ENCODE measurements at regions not wholly inside any gene's neighbourhood (a gene's known extent, or its start where the extent isn't known, plus 50 kb on each side); places are given as distances from the start of the nearest gene placed in this dataset.

- no peak overlapping the region for H3K27ac Mint-ChIP-seq
- peaks cover 5% of the 10 kb centered on the region for H3K27me3 Mint-ChIP-seq
- H3K4me1 Mint-ChIP-seq: no peaks in the 10 kb centered on the region
- no peaks in the 10 kb centered on the region for H3K9me3 Mint-ChIP-seq
- no peak overlapping the region for H3K4me3 Mint-ChIP-seq
- H3K36me3 Mint-ChIP-seq: no peaks in the 10 kb centered on the region
Observed at GRCh38 chr11:115774756-115775155, 270.5 kb upstream of the CADM1 start.

GRCh38 chr11:115769891-115770290 is 265.7 kb upstream of the CADM1 start:
- H3K9me3 Mint-ChIP-seq: no peaks in the 10 kb centered on the region
- no peak overlapping the region for H3K27ac Mint-ChIP-seq
- H3K36me3 Mint-ChIP-seq: peaks cover 2% of the 10 kb centered on the region
- peaks cover 1% of the 10 kb centered on the region for H3K27me3 Mint-ChIP-seq
- no peak overlapping the region for H3K4me3 Mint-ChIP-seq
- no peaks in the 10 kb centered on the region for H3K4me1 Mint-ChIP-seq

GRCh38 chr11:115767883-115768282 is 263.7 kb upstream of the CADM1 start:
- Mint-ChIP-seq H3K9me3 (no peaks in the 10 kb centered on the region), H3K27me3 (peaks cover 2% of the 10 kb centered on the region), H3K4me1 (no peaks in the 10 kb centered on the region), H3K4me3 (no peak overlapping the region), H3K27ac (no peak overlapping the region), H3K36me3 (peaks cover 2% of the 10 kb centered on the region)

GRCh38 chr11:115767047-115767802 is 263.0 kb upstream of the CADM1 start:
- Mint-ChIP-seq H3K36me3 (peaks cover 2% of the 10 kb centered on the region), H3K4me1 (no peaks in the 10 kb centered on the region), H3K27ac (no peak overlapping the region), H3K9me3 (no peaks in the 10 kb centered on the region), H3K27me3 (peaks cover 5% of the 10 kb centered on the region), H3K4me3 (no peak overlapping the region)

DNA sequence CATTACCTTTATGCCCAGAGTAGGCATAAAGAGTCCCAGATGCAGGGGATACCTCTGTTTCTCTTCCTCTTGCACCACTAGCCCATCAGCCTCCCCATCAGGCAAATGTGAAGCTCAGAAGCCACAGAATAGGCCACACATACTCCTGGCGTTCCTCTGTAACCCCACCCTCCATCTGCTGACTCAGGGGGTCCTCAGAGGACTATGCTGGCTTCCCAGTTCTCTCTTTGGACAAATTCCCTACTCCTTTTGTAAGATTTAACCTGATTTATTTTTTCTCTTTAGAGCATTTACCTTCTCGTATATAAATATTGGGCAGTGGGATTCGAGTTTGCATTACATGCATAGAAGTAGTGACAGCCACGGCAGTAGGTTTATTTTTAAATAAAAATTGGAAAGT is 262.3 kb upstream of the CADM1 start:
- Mint-ChIP-seq H3K4me3 (no peak overlapping the region), H3K27me3 (peaks cover 10% of the 10 kb centered on the region), H3K9me3 (no peaks in the 10 kb centered on the region)

GRCh38 chr11:115765803-115766239 is 261.6 kb upstream of the CADM1 start:
- no peak overlapping the region for H3K4me3 Mint-ChIP-seq
- peaks cover 15% of the 10 kb centered on the region for H3K27me3 Mint-ChIP-seq
- no peak overlapping the region for H3K27ac Mint-ChIP-seq
- peaks cover 0 to under 1% (median 0%) of the 10 kb centered on the region in 3 donors for H3K9me3 Mint-ChIP-seq
- H3K36me3 Mint-ChIP-seq: peaks cover 2% of the 10 kb centered on the region
- H3K4me1 Mint-ChIP-seq: no peaks in the 10 kb centered on the region

More for the DNA sequence above, 262.3 kb upstream of the CADM1 start:
- Mint-ChIP-seq H3K4me1 (no peaks in the 10 kb centered on the region), H3K36me3 (peaks cover 2% of the 10 kb centered on the region), H3K27ac (no peak overlapping the region)

- Mint-ChIP-seq H3K9me3 (peaks cover 0 to 2% (median 0%) of the 10 kb centered on the region in 3 donors), H3K27ac (no peak overlapping the region), H3K27me3 (peaks cover 20% of the 10 kb centered on the region), H3K4me3 (no peak overlapping the region), H3K4me1 (peaks cover 0 to under 1% (median 0%) of the 10 kb centered on the region in 3 donors), H3K36me3 (no peaks in the 10 kb centered on the region)
Observed at GRCh38 chr11:115764176-115764575, 260.0 kb upstream of the CADM1 start.

DNA sequence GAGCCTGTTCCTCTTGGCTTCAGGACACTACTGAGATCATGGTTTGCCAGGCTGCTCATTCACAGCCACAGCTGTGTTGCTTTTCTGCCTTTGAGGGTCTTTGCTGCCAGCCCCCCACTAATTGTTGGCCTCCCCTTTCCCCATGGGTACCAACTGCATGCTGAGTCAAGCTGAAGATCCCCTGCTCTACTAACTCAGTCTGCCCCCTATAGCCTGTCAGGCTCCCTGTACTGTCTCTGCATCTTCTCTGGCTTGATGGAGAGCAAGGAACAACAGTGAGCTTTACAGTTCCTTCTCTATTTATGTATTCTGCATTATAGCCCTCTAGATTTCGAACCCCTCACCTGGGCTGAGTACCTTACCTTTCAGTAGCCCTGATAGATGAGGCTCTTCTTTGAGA is 257.6 kb upstream of the CADM1 start:
- H3K27me3 Mint-ChIP-seq: peaks cover 32% of the 10 kb centered on the region
- peaks cover 0 to 2% (median 0%) of the 10 kb centered on the region in 3 donors for H3K4me1 Mint-ChIP-seq
- no peak overlapping the region for H3K27ac Mint-ChIP-seq
- H3K4me3 Mint-ChIP-seq: peak overlapping the region in 1 of 4 donors; percentile 19
- peaks cover 0 to 2% (median 0%) of the 10 kb centered on the region in 3 donors for H3K9me3 Mint-ChIP-seq
- no peaks in the 10 kb centered on the region for H3K36me3 Mint-ChIP-seq

DNA sequence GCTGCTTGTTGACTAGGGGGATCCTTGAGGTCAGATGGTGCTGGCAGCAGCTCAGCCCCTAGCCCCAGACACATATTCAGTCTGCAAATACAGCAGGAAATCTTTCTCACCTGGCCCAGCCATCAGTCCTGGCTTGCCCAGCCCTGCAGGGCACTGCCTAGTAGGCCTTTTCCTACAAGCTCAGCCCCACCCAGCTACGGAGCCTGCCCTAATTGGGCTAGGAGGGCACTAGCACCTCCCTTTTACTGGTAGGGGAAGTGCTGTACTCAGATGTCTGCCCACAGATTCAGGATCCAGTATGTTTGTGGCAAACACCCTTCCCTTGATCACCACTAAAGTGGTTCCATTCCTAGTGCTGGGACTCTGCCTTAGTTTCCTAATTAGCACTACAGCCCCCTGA is 257.1 kb upstream of the CADM1 start:
- Mint-ChIP-seq H3K9me3 (peaks cover 0 to 2% (median 0%) of the 10 kb centered on the region in 3 donors), H3K4me1 (peaks cover 0 to 2% (median 0%) of the 10 kb centered on the region in 3 donors), H3K27ac (no peak overlapping the region), H3K36me3 (no peaks in the 10 kb centered on the region), H3K27me3 (peaks cover 32% of the 10 kb centered on the region), H3K4me3 (peak overlapping the region in 1 of 4 donors; percentile 19)

- H3K9me3 Mint-ChIP-seq: peaks cover 0 to 2% (median 0%) of the 10 kb centered on the region in 3 donors
- H3K36me3 Mint-ChIP-seq: no peaks in the 10 kb centered on the region
- peak overlapping the region in 1 of 4 donors; percentile 78 for H3K4me3 Mint-ChIP-seq
- H3K27me3 Mint-ChIP-seq: peaks cover 32% of the 10 kb centered on the region
- H3K27ac Mint-ChIP-seq: no peak overlapping the region
- H3K4me1 Mint-ChIP-seq: peaks cover 0 to 2% (median 0%) of the 10 kb centered on the region in 3 donors
Observed at GRCh38 chr11:115760461-115761320, 256.5 kb upstream of the CADM1 start.

GRCh38 chr11:115759622-115760460 is 255.6 kb upstream of the CADM1 start:
- Mint-ChIP-seq H3K4me1 (peaks cover 0 to 2% (median 0%) of the 10 kb centered on the region in 3 donors), H3K9me3 (peaks cover 0 to 2% (median 0%) of the 10 kb centered on the region in 3 donors), H3K36me3 (no peaks in the 10 kb centered on the region), H3K27me3 (peaks cover 32% of the 10 kb centered on the region), H3K27ac (no peak overlapping the region), H3K4me3 (peak overlapping the region in 1 of 4 donors; percentile 44)

- Mint-ChIP-seq H3K4me3 (no peak overlapping the region), H3K9me3 (peaks cover 0 to 2% (median 0%) of the 10 kb centered on the region in 3 donors), H3K36me3 (no peaks in the 10 kb centered on the region), H3K27ac (no peak overlapping the region), H3K4me1 (peaks cover 0 to 2% (median 0%) of the 10 kb centered on the region in 3 donors), H3K27me3 (peaks cover 36% of the 10 kb centered on the region)
Observed at GRCh38 chr11:115758011-115758410, 253.8 kb upstream of the CADM1 start.

DNA sequence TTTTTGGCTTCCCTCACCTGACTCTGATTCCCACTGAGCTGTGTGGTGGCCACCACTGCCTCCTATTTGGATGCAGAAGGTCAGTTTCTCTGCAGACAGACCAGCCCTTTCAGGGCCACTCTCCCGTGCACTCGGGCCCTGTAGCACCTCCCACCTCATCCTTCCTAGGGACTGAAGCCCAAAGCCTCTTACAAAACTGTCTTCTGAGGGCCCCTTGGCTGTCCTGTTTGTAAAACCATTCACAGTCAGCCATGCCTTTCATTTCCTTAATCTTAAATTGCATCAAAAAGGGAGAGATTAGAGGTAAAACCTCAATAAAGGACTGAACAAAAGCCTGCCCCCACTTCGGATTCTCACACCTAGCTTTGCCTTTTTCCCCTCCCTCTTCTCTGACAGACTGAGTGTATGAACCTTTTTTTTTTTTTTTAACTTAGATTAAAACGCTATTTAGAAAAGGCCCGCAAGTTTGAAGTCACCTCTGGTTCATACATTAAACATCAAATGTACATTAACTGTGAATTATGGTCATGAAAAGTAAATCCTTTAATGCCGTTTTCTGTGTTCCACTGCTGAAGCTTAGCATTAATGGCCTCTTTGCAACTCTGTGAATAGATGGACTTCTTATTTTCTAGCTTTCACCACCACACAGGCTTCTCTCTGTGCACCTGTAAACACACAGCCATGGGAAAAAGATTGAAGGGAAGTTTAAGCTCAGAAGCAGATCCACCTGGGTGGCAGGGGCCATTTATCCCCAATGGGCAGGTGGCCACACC is 247.2 kb upstream of the CADM1 start:
- peaks cover 18% of the 10 kb centered on the region for H3K27me3 Mint-ChIP-seq
- H3K4me1 Mint-ChIP-seq: no peaks in the 10 kb centered on the region
- no peaks in the 10 kb centered on the region for H3K9me3 Mint-ChIP-seq
- H3K27ac Mint-ChIP-seq: no peak overlapping the region
- no peak overlapping the region for H3K4me3 Mint-ChIP-seq
- H3K36me3 Mint-ChIP-seq: no peaks in the 10 kb centered on the region

Measured in IgD-negative memory B cell (primary cell).